EH (cell line): ENCODE measurements at regions not wholly inside any gene's neighbourhood (a gene's known extent, or its start where the extent isn't known, plus 50 kb on each side); places are given as distances from the start of the nearest gene placed in this dataset.

Experiments
- DNase-seq: peaks from one replicate; pipeline ENCODE4 v3.0.0-alpha.2; 2015; ENCODE audit warnings: low read depth

- DNase-seq, result no peak
Observed at GRCh38 chr6:37105148-37106050, 64.6 kb upstream of the PIM1 start.

GRCh38 chr6:37106051-37106363 lies 63.9 kb upstream of the PIM1 start:
- DNase-seq, result no peak

- DNase-seq, result no peak
Observed at GRCh38 chr6:37106554-37106953, 63.4 kb upstream of the PIM1 start.

- DNase-seq, result no peak
Observed at GRCh38 chr6:37106982-37107491, 62.9 kb upstream of the PIM1 start.

GRCh38 chr6:37109714-37110499 lies 60.0 kb upstream of the PIM1 start:
- DNase-seq, result peak; percentile 44

GRCh38 chr6:37110500-37111461 lies 59.2 kb upstream of the PIM1 start:
- DNase-seq, result no peak

GRCh38 chr6:37113976-37114375 lies 56.0 kb upstream of the PIM1 start:
- no peak for DNase-seq

GRCh38 chr6:37114612-37115011 lies 55.3 kb upstream of the PIM1 start:
- no peak for DNase-seq

GRCh38 chr6:37115236-37115895 lies 54.6 kb upstream of the PIM1 start:
- no peak for DNase-seq

- DNase-seq, result no peak
Observed at GRCh38 chr6:37116326-37116725, 53.6 kb upstream of the PIM1 start.

- DNase-seq, result no peak
Observed at GRCh38 chr6:37119387-37119886, 50.5 kb upstream of the PIM1 start.
